ENCODE measurements at regions not wholly inside any gene's neighbourhood (a gene's known extent, or its start where the extent isn't known, plus 50 kb on each side); places are given as distances from the start of the nearest gene placed in this dataset.
"Not testable (repeated sequence)": the region's sequence is repeated elsewhere in the genome, so short reads cannot be mapped to it uniquely, and the experiment has no call there.

DNA sequence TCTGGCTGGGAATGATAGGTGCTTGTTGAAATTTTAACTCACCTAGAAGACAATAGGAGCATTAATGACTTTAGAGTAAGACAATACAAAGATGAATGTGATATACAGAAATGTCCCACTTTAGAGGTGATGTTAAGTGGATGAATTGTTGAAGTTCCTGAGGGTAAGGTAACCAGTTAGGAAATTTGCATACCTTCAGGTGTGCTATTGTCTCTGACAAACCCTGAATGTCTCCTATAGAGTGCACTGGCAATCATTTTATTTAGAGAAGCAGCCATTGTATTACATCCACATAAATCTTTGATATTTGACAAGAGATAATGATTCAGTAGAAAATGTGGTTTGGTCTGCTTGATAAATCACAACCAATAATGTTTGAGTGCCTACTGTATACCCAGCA is 228.5 kb downstream of the RNF144A start:
- no peak for DNase-seq

DNA sequence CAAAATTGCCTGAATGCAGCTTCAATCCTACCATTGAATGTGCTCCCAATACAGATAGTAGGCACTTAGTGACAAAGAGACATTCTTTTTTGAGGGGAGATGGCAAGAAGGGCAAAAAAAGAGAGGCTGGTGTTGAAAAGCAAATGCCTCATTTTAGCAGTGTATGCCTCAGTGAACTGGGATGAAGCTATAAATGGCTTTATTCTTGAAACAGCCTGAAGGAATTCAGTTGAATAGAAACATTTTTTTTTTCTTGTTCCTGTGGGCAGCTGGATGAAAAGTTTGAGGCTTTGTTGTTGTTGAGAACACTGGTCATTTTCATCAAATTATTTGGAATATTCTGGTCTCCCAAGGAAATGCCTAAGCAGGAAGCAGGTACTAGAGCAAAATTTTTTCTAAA is 228.9 kb downstream of the RNF144A start:
- no peak for DNase-seq

GRCh38 chr2:7154656-7155055 is 237.4 kb downstream of the RNF144A start:
- DNase-seq, result no peak

DNA sequence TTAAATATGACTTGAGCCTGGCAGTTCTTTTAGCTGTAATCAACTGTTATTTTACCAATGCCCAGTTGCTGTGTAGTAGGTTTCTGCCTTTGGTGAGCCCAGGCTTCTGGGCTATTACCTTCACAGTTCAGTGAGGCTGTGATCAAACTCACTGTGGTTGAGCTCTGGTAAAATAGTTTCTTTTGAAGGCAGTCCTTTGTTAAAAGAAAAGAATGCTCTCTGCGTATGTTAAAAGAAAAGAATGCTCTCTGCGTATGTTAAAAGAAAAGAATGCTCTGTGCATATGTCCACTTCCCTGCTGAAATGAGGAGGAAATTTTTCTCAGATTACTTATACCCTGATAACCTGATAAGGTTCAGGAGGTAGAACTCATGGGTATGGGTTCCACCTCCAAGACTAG is 244.3 kb downstream of the RNF144A start:
- DNase-seq, result no peak

DNA sequence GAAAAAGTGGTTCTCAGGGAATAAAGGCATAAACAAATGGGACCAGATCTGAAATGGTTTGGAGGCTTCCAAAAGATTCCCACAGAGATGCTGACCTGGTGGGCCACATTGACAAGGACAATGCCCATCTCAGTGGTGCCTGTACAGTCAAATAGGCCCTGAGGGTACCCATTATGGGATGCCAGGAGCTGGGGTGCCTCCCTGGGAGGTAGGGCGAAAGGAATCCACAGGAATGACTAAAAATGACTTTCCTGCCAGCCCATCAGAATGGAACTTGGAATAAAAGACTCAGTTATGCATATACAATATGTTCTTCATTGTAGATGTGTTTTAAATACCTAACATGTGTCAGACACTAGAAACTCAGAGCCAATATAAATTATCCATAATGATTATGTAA is 248.5 kb downstream of the RNF144A start:
- DNase-seq, result no peak

GRCh38 chr2:7167801-7168411 is 250.7 kb downstream of the RNF144A start:
- no peak for DNase-seq

DNA sequence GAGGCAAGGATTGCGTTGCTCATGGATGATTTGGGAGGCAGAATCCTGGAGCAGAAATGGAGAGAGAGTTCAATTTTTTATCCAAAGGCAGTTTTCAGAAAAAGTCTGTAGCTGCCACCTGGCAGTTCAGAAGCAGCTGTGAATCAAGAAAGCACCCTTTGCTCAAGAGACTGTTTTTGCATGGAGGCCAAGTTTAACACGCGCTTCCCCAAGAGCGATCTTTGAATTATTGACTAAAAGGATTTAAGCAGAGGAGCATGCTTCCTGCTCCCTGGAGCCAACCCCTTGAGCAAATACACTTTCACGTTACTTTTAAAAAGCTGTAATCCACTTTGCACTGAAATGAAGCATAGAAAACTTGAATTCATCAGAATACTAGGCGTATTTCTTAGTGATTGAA is 252.4 kb downstream of the RNF144A start:
- no peak for DNase-seq

DNA sequence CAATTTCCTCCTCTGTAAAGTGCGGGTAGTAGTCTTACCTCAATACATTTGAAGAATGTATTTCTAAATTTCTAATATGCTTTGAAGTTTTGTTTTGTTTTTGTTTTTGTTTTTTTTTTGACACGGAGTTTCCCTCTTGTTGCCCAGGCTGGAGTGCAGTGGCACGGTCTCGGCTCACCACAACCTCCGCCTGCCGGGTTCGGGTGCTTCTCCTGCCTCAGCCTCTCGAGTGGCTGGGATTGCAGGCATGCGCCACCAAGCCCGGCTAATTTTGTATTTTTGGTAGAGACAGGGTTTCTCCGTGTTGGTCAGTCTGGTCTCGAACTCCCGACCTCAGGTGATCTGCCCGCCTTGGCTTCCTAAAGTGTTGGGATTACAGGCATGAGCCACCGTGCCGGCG is 261.8 kb downstream of the RNF144A start:
- DNase-seq, result not testable (repeated sequence)

DNA sequence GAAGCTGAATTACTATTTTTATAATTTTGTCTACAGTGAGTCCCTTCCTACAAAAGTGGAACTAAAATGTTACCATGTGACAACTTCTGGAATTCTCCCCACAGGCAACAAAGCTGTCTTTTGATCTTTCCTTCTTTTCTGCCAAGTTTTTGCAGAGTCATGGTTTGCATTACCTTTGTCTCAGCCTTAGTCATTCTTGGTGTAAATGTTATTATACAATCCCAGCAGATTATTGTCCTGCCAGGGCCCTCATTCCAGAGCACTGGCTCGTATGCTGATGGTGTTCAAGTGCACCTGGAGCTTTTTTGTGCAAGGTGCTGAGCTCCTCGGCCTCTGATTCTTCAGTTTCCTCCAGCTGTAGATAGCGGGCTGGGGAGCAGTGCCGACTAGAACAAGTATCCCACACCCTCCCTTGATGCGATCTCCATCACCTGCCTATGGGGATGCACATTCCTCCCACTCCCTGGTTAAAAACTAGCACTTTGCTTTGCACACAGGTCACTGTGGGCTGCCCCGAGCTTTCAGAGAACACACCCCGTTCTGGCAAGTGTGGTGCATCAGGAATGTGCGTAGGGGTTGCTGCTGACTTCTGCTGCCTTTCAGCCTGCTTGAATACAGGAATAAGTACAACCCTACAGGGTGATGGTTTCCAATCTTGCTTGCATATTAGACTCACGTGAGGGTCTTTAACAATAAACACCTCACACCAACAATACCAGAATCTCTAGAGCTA is 263.6 kb downstream of the RNF144A start:
- peak; percentile 16 to 37 (median 30) for DNase-seq

GRCh38 chr2:7182525-7182924 is 265.3 kb downstream of the RNF144A start:
- DNase-seq, result no peak

- DNase-seq, result no peak
Observed at GRCh38 chr2:7189106-7189505, 271.9 kb downstream of the RNF144A start.

DNA sequence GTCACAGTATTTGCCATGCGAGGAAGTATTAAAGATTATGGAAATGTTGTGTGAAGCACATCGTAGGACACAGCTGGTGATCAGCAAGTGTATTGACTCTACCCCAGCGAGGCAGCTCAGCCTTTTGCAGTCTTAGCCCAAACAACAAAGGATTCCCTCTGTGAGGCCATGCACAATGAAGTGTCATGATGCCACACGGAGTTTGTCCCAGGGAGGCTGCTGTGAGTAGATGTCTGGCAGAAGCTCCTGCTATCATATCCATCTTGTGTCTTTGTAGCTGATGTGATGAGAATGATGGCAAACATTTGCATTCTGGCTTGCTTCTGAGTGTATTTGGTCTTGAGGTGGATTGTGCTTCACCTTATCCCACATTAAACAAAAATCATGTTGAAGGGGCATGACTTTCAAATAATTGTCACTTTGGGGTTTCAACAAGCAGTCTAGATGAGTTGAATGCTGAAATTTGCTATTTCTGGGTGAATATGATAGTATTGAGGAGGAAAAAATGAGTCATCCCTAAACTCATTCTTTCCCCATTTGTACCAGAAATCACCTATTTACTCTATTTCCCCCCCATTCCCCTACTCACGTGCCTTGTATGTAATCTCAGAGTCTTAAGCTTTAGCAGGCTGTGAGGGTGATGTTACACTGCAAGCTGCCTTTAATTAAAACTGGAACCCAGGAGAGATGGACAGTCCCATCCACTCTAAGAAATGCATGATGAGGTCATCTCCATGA is 273.5 kb downstream of the RNF144A start:
- no peak for DNase-seq

GRCh38 chr2:7191932-7192331 is 274.7 kb downstream of the RNF144A start:
- peak; percentile 27 to 95 (median 55) for DNase-seq

DNA sequence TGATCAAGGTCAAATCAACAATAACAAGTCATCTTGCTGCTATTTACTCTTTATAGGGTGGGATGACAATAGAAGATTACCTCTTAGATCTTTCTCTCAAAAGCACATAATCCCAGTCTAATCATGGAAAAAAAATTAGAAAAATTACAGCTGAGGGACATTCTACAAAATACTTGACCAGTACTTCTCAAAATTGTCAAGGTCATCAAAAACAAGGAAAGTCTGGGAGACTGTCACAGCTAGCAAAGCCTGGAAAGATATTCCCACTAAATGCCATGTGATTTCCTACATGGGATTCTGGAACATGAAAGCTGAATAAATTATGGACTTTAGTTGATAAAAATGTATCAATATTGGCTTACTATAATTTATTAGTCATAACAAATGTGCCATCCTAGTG is 276.2 kb downstream of the RNF144A start:
- no peak for DNase-seq

GRCh38 chr2:7194950-7195349 is 277.7 kb downstream of the RNF144A start:
- no peak for DNase-seq

- DNase-seq, result no peak
Observed at GRCh38 chr2:7196883-7197282, 279.7 kb downstream of the RNF144A start.

DNA sequence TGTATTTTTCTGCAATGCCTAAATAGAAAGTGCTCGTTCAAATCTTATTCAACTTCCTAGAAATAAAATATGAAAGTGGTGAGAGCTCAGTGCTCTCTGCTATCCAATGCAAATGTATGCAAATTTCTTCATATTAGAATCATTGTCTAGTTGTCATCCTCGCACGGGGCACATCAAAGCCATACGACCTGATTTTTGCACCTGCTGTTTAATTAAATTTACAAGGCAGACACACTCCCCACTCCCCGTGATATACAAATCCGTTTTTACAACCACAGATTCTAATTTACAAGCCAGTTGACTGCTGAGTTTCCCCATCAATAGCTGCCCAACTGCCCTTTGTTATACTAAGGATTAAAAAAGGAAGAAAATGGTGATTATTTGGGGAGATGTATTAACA is 284.6 kb downstream of the RNF144A start:
- no peak for DNase-seq

DNA sequence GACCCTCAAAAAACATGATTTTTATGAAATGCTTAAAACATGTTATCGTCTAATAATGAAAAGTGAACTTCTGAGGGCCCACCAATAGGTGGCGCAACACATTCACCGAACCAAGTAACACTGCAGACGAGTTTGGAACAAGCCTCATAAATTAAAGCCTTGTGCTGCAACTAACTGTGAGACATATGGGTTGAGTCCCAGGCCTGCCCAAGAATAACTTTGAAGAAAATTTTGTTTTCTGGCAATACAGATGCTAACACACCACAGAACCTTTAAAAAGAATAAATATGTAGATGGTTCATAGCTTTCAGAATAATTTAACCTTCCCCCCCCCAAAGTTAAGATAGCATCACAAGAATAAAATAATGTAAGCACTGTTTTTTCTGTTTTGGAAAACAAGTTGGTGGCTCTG is 285.9 kb downstream of the RNF144A start:
- DNase-seq, result peak; percentile 59 to 76 (median 73)

- no peak for DNase-seq
Observed at GRCh38 chr2:7205151-7205830, 288.1 kb downstream of the RNF144A start.

GRCh38 chr2:7206111-7206810 is 289.0 kb downstream of the RNF144A start:
- DNase-seq, result no peak

GRCh38 chr2:7207631-7208030 is 290.4 kb downstream of the RNF144A start:
- no peak for DNase-seq
